HG03460 (cell line): ENCODE measurements at regions not wholly inside any gene's neighbourhood (a gene's known extent, or its start where the extent isn't known, plus 50 kb on each side); places are given as distances from the start of the nearest gene placed in this dataset.
"Not testable (repeated sequence)": the region's sequence is repeated elsewhere in the genome, so short reads cannot be mapped to it uniquely, and the experiment has no call there.

Experiments used
- ATAC-seq: cut with Tn5 transposase; IDR thresholded peaks from one replicate; pipeline ENCODE4 v1.9.1; 2021; ENCODE audit not compliant: unreplicated experiment

DNA sequence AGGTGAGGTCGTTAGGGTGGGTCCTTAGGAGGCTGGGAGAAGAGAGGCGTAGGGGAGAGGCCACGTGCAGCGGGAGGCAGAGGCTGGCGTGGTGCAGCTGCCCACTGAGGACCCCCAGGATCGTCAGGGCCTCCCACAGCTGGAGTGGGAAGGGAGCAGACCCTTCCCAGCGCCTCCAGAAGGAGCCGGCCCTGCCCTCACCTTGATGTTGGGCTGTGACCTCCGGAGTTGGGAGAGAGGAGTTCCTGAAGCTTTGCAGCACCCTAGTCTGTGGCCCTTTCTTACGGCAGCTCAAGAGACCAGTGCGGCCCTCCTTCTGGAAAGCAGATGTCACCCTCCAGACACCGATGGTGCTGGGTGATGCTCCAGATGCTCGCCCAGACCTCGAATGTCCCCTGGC, 156.5 kb upstream of the ZNF469 start:
- ATAC-seq, result not testable (repeated sequence)

DNA sequence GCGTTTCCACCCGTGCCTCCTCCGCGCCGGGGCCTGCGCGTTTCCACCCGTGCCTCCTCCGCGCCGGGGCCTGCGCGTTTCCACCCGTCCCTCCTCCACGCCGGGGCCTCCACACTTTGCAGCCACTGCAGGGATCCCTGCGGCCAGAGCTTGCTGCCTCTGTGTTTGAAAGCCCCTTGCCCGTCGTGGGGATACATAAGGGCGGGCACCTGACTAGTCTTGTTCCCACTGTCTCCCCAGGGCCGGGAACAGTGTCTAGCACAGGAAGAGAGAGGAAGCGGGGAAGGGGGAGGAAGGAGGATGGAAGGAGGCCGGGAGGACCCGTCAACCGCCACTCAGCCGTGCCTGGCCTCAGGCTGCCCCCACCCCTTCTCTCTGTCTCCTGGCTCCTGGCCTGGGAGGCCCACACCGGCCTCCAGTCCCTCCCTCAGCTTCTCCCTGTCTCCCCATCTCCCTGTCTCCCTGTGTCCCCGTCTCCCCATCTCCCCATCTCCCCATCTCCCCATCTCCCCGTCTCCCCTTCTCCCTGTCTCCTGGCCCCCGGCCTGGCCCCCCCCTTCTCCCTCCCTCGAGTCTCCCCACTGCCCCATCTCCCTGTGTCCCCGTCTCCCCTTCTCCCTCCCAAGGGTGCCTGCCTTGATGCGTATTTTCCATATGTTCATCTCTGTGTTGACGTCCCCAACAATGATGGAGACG, 155.6 kb upstream of the ZNF469 start:
- ATAC-seq, result not testable (repeated sequence)

GRCh38 chr16:88227722-88228482, 154.9 kb upstream of the ZNF469 start:
- ATAC-seq, result not testable (repeated sequence)

DNA sequence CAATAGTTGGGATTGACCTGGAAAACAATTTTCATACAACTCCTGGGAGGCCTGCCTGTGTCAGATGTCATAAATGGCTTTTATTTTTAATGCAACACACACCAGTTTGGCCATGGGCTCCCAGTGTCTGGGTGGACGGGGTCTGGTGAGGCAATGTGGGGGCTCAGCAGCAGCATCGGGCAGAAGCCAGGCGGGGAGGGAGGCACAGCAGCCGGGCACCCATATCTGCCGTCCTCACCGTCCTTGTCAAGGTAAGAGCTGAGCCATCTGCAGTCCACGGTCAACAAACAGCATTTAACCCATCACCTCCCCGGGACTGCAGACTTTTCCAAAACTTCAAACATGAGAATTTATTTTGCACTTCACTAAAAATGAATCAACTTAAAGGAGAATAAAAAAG, 154.0 kb upstream of the ZNF469 start:
- not testable (repeated sequence) for ATAC-seq

- not testable (repeated sequence) for ATAC-seq
Observed at GRCh38 chr16:88229710-88230109, 153.0 kb upstream of the ZNF469 start.

- not testable (repeated sequence) for ATAC-seq
Observed at GRCh38 chr16:88230276-88230966, 152.3 kb upstream of the ZNF469 start.

- not testable (repeated sequence) for ATAC-seq
Observed at GRCh38 chr16:88230967-88231615, 151.7 kb upstream of the ZNF469 start.

DNA sequence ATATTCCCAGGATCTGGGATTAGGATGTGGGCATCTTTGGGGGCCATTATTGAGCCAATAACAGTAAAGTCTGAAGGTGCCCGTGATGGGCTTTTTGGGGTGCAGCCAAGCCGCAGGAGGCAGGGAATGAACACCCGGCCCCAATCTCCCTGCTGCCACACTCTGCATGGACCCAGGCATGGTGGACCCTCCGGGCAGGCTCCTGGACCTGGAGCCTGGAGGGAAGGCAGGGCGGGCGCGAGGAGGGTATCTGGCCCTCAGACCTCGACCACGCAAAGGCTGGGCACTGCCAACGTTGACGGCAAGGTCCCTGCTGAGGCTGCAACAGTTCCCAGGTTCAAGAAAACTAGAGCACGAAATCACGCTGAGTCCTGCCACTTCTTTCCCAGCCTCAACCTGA, 150.9 kb upstream of the ZNF469 start:
- ATAC-seq, result not testable (repeated sequence)

- not testable (repeated sequence) for ATAC-seq
Observed at GRCh38 chr16:88232401-88233258, 150.1 kb upstream of the ZNF469 start.

DNA sequence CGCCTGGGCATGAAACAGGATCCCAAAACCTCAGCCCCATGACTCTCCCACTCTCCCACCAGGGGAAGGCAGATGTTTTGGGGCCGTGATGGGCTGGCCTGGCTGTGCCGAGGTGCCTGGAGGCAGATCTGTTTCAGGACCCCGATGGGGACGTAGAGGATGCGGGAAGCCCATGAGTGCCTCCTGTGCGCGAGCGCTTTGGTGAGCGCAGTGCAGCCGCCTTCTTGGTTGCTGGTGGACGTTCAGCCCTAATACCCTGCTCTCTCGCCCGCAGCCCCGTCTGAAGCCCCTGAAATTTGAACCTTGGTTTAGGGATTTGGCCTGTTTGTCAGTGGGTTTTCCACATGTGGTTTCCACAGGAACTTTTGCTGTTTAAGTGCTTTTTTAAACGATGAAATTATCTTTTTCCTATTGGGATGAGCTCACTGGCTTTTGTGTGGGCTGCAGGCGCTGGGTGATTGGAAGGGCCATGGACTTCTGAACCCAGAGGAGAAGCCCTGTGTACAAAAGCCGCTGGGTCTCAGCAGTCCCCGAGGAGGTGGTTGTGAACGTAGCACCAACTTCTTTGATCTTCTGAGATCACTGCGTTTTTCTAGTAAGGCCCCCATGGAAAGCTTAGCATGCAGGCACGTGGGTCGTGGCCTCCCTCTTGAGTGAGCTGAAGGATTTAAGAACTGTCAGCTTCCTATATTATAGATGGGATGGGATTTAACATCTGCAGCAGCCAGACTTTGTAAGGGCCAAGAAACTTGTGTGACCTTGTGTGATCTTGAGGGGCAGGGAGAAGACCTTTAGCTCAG, 148.9 kb upstream of the ZNF469 start:
- ATAC-seq, result not testable (repeated sequence)

GRCh38 chr16:88234421-88235271, 148.1 kb upstream of the ZNF469 start:
- ATAC-seq, result not testable (repeated sequence)

DNA sequence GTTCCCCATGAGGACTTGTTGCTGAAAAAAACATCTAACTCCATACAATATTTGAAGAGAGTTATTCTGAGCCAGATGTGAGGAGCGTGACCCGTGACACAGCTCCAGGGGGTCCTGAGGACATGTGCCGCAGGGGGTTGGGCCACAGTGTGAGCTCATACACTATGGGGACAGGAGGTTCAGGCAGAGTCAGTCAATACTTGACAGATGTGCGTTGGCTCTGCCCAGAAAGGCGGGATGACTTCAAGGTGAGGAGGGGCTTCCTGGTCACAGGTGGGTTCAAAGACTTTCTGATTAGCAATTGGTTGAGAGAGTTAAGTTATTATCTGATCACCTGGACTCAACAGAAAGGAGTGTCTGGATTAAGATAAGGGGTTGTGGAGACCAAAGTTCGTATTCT, 147.1 kb upstream of the ZNF469 start:
- ATAC-seq, result not testable (repeated sequence)

GRCh38 chr16:88236229-88236628, 146.5 kb upstream of the ZNF469 start:
- not testable (repeated sequence) for ATAC-seq

GRCh38 chr16:88237314-88237713, 145.4 kb upstream of the ZNF469 start:
- ATAC-seq, result not testable (repeated sequence)

DNA sequence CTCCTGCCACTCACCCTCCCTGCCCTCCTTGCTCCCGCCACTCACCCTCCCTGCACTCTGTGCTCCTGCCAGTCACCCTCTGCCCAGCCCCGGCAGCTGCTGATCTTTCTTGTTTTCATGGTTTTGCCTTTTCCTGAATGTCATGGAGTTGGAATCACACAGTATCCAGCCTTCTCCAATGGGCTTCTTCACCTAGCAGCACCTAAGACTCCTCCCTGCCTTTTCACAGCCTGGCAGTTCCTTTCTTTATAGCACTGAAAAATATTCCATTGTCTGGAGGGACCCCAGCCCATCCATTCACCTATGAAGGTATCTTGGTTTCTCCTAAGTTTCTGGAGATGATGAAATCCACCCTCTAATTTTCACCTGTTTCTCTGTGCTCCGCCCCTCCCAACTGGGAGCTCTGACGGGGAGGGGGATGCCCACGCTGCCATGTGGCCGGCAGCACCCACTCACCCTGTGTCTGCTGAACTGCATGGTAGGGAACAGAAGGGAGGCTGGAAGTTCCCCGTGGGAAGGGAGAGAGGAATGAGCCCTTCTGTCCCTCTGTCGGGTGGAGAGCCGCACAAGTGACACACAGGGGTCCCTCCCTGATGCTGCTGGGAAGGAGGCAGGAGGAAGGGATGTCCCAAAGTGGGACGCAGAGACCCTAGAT, 144.9 kb upstream of the ZNF469 start:
- not testable (repeated sequence) for ATAC-seq

DNA sequence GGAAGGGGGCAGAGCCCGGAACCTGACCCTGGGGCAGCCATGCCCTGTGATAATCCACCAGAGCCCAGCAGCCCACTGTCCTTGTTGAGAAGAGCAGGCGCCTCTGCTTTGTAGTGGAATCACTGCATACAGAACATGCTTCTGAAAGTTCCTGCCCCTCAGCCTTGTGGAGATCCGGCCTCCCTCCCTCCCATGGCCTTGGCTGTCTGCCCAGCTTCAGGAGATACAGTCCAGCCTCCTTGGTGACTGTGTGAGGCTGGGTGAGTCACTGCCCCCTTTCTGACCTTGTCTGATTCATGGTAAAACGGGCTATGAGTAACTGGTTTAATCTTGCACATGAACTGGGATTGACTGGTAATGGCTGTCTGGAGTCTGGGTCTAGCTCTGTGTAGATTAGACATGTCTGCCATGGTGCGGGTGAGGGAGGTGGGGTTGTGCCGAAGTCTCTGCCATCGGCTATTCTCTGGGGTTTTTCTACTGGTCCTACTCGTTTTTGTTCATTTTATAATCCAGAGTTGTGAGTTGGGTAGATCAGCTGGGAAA, 144.0 kb upstream of the ZNF469 start:
- ATAC-seq, result not testable (repeated sequence)

GRCh38 chr16:88240118-88240517, 142.6 kb upstream of the ZNF469 start:
- ATAC-seq, result not testable (repeated sequence)

DNA sequence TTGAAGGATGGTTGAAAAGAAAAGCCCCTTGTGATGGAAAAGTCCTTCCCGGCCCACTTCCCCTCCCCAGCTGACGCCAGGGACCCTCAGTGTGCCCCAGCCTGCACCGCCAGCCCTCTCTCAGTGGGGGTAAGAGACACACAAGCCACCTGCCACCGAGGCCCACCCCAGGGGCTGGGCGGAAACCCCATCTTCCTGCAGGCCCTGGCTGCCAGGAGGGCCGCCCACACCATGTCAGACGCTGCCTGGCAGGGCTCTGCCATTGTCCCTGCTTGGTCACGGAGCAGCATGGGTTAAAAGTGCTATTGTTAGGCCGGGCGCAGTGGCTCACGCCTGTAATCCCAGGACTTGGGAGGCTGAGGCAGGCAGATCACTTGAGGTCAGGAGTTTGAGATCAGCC, 142.0 kb upstream of the ZNF469 start:
- ATAC-seq, result not testable (repeated sequence)
